ENCODE measurements at regions not wholly inside any gene's neighbourhood (a gene's known extent, or its start where the extent isn't known, plus 50 kb on each side); places are given as distances from the start of the nearest gene placed in this dataset.

DNA sequence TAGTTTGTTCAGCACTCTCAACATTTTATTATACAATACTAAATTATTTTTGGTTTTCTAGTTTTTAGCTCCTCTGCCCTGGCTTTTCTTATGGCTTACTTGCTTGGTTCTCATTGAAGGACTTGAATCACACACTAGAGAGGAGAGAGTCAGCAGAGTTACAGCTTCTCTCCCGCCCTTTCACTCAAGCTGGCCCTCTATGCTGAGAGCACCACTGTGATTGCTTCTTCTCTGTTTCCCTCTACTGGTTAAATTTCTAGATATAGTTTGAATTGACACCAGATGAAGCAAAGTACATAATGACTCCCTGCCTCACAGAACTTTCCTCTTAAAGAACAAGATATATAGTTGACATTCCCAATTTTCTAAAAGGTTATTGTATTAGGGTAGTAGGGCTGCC, 767.3 kb upstream of the SORCS1 start:
- TF ChIP-seq, protein P1, sequence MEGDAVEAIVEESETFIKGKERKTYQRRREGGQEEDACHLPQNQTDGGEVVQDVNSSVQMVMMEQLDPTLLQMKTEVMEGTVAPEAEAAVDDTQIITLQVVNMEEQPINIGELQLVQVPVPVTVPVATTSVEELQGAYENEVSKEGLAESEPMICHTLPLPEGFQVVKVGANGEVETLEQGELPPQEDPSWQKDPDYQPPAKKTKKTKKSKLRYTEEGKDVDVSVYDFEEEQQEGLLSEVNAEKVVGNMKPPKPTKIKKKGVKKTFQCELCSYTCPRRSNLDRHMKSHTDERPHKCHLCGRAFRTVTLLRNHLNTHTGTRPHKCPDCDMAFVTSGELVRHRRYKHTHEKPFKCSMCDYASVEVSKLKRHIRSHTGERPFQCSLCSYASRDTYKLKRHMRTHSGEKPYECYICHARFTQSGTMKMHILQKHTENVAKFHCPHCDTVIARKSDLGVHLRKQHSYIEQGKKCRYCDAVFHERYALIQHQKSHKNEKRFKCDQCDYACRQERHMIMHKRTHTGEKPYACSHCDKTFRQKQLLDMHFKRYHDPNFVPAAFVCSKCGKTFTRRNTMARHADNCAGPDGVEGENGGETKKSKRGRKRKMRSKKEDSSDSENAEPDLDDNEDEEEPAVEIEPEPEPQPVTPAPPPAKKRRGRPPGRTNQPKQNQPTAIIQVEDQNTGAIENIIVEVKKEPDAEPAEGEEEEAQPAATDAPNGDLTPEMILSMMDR (IDR thresholded peaks at IDR 0.05) = no peak
- no peak for TF ChIP-seq POLR2A (IDR thresholded peaks at IDR 0.05)

Data from heart left ventricle (tissue), 13 donors.